ENCODE measurements at regions not wholly inside any gene's neighbourhood (a gene's known extent, or its start where the extent isn't known, plus 50 kb on each side); places are given as distances from the start of the nearest gene placed in this dataset.

- Histone ChIP-seq H3K4me2 (ENCODE audit: control insufficient read depth, extremely low read depth, insufficient read depth, low read depth, low read length) (no peak overlapping the region), H3K79me2 (ENCODE audit: control insufficient read depth, insufficient read depth, low read length) (no peaks in the 10 kb centered on the region), H3K27ac (ENCODE audit: control insufficient read depth, insufficient read depth, low read length) (no peak overlapping the region), H2AFZ (ENCODE audit: control insufficient read depth, low read length) (no peak overlapping the region), H3K9ac (ENCODE audit: control insufficient read depth, extremely low read depth, insufficient read depth, low read length) (no peak overlapping the region), H3K36me3 (ENCODE audit: control insufficient read depth in 2 of 2, extremely low read depth in 1 of 2, insufficient read depth in 2 of 2, low read length in 2 of 2) (no peaks in the 10 kb centered on the region), H3K4me3 (ENCODE audit: control insufficient read depth in 2 of 3, extremely low read depth in 1 of 3, insufficient read depth in 2 of 3, low read depth in 1 of 3, low read length in 3 of 3) (no peak overlapping the region), H3K4me1 (ENCODE audit: control insufficient read depth, extremely low read depth, insufficient read depth, low read length) (no peaks in the 10 kb centered on the region), H3K9me3 (ENCODE audit: control insufficient read depth, low read depth, low read length) (no peaks in the 10 kb centered on the region), H3K9me1 (ENCODE audit: control insufficient read depth, extremely low read depth, insufficient read depth, low read length) (no peaks in the 10 kb centered on the region), H4K20me1 (ENCODE audit: control insufficient read depth, extremely low read depth, insufficient read depth, low read length) (no peaks in the 10 kb centered on the region), H3K27me3 (ENCODE audit: control insufficient read depth, extremely low read depth, insufficient read depth, low read length) (no peaks in the 10 kb centered on the region)
- DNase-seq (ENCODE audit: low read depth, low spot score) (no peak), FAIRE-seq (no peak)
- dilution Hi-C loops (cut with MboI; ENCODE audit: extremely low pct_ligation_motif_present, low sequenced_read_pairs), result no loop called here
- TF ChIP-seq EZH2 (IDR thresholded peaks at IDR 0.05; ENCODE audit: low read length) (no peak), CTCF (optimal IDR thresholded peaks at IDR 0.05 in 1 of 3, IDR thresholded peaks at IDR 0.05 in 1 of 3, conservative IDR thresholded peaks at IDR 0.05 in 1 of 3; ENCODE audit: extremely low read depth in 1 of 3, insufficient read depth in 2 of 3, low read length in 3 of 3) (no peak)
Measured at GRCh38 chr1:63064135-63064534, 258.2 kb upstream of the FOXD3 start.

- no peak overlapping the region for H2AFZ ChIP-seq (ENCODE audit: control insufficient read depth, low read length)
- no peak overlapping the region for H3K4me2 ChIP-seq (ENCODE audit: control insufficient read depth, extremely low read depth, insufficient read depth, low read depth, low read length)
- no peak overlapping the region for H3K4me3 ChIP-seq (ENCODE audit: control insufficient read depth in 2 of 3, extremely low read depth in 1 of 3, insufficient read depth in 2 of 3, low read depth in 1 of 3, low read length in 3 of 3)
- H3K9ac ChIP-seq (ENCODE audit: control insufficient read depth, extremely low read depth, insufficient read depth, low read length), result no peak overlapping the region
- no peak for DNase-seq (ENCODE audit: low read depth, low spot score)
- no peaks in the 10 kb centered on the region for H3K36me3 ChIP-seq (ENCODE audit: control insufficient read depth in 2 of 2, extremely low read depth in 1 of 2, insufficient read depth in 2 of 2, low read length in 2 of 2)
- no peaks in the 10 kb centered on the region for H3K9me1 ChIP-seq (ENCODE audit: control insufficient read depth, extremely low read depth, insufficient read depth, low read length)
- no peak overlapping the region for H3K27ac ChIP-seq (ENCODE audit: control insufficient read depth, insufficient read depth, low read length)
- no peaks in the 10 kb centered on the region for H3K4me1 ChIP-seq (ENCODE audit: control insufficient read depth, extremely low read depth, insufficient read depth, low read length)
- H3K27me3 ChIP-seq (ENCODE audit: control insufficient read depth, extremely low read depth, insufficient read depth, low read length), result peaks cover 18% of the 10 kb centered on the region
- dilution Hi-C loops (cut with MboI; ENCODE audit: extremely low pct_ligation_motif_present, low sequenced_read_pairs), result no loop called here
- no peaks in the 10 kb centered on the region for H3K9me3 ChIP-seq (ENCODE audit: control insufficient read depth, low read depth, low read length)
- H4K20me1 ChIP-seq (ENCODE audit: control insufficient read depth, extremely low read depth, insufficient read depth, low read length), result no peaks in the 10 kb centered on the region
- H3K79me2 ChIP-seq (ENCODE audit: control insufficient read depth, insufficient read depth, low read length), result no peaks in the 10 kb centered on the region
- no peak for TF ChIP-seq EZH2 (IDR thresholded peaks at IDR 0.05; ENCODE audit: low read length)
- no peak for TF ChIP-seq CTCF (optimal IDR thresholded peaks at IDR 0.05 in 1 of 3, IDR thresholded peaks at IDR 0.05 in 1 of 3, conservative IDR thresholded peaks at IDR 0.05 in 1 of 3; ENCODE audit: extremely low read depth in 1 of 3, insufficient read depth in 2 of 3, low read length in 3 of 3)
- FAIRE-seq, result no peak
Measured at GRCh38 chr1:63068626-63069025, 253.7 kb upstream of the FOXD3 start.

Measured in keratinocyte (primary cell).